ENCODE measurements at regions not wholly inside any gene's neighbourhood (a gene's known extent, or its start where the extent isn't known, plus 50 kb on each side); places are given as distances from the start of the nearest gene placed in this dataset.

- no peak for TF ChIP-seq CTCF (IDR thresholded peaks at IDR 0.05; ENCODE audit: low read depth, low read length)
- no peak for TF ChIP-seq EZH2phosphoT487 (IDR thresholded peaks at IDR 0.05; ENCODE audit: low read depth)
Measured at GRCh38 chrX:40843643-40844042, 108.3 kb upstream of the MED14 start.
